Right lobe of liver (tissue), 6 donors: ENCODE measurements at regions not wholly inside any gene's neighbourhood (a gene's known extent, or its start where the extent isn't known, plus 50 kb on each side); places are given as distances from the start of the nearest gene placed in this dataset.

Source experiments
- ATAC-seq, 4 donors: fragments of 200-7000 bp; cut with Tn5 transposase; one replicate each; pipeline ENCODE4 v1.9.1; 2020; ENCODE audit warnings: mild to moderate bottlenecking in 4 of 4, moderate library complexity in 4 of 4
- DNase-seq, 3 donors: peaks; one replicate each; pipeline ENCODE4 v3.0.0-alpha.2; 2020
- H3K27ac ChIP-seq, 3 donors: fragments of 200-600 bp; one replicate each; pipeline ENCODE4 v1.8.0; 2022
- H3K27me3 ChIP-seq, 2 donors: fragments of 200-600 bp; one replicate each; pipeline ENCODE4 v1.8.0; 2022
- H3K36me3 ChIP-seq, 4 donors: fragments of 200-600 bp; sonication (generic) in 1 of 4; one replicate each; pipeline versions ENCODE4 v1.5.1 to v1.8.0; 2017 to 2022; ENCODE audit warnings: control low read depth in 1 of 4
- H3K4me1 ChIP-seq, 4 donors: fragments of 200-600 bp; sonication (generic) in 1 of 4; one replicate each; pipeline versions ENCODE4 v1.5.1 to v1.8.0; 2017 to 2022; ENCODE audit warnings: control low read depth in 1 of 4
- H3K4me3 ChIP-seq, 3 donors: fragments of 200-600 bp; one replicate each; pipeline ENCODE4 v1.8.0; 2022
- H3K9me3 ChIP-seq, 4 donors: fragments of 200-600 bp; sonication (generic) in 1 of 4; one replicate each; pipeline versions ENCODE4 v1.5.1 to v1.8.0; 2017 to 2022; ENCODE audit warnings: control low read depth in 1 of 4
- CTCF ChIP-seq, 4 donors: fragments of 200-600 bp in 3 of 4; fragments of 450-650 bp in 1 of 4; IDR thresholded peaks; one replicate each; pipeline versions ENCODE4 v1.5.1 to v1.8.0; 2016 to 2022; ENCODE audit warnings: antibody characterized with exemption in 4 of 4, mild to moderate bottlenecking in 2 of 4
- POLR2A ChIP-seq: fragments of 450-650 bp; IDR thresholded peaks from one replicate; pipeline ENCODE4 v1.6.1; 2017; ENCODE audit warnings: antibody characterized with exemption, mild to moderate bottlenecking
- WGBS: methylation state at CpG from one replicate; pipeline ENCODE4 v1.1.6; 2018; ENCODE audit warnings: low coverage, low lambda C conversion rate; ENCODE audit not compliant: insufficient coverage; ENCODE audit errors: missing lambda C conversion rate; 5-methylcytosine and 5-hydroxymethylcytosine counted together
- intact Hi-C, 2 donors: fragments of 100-400 bp; cut with DNase I; formaldehyde crosslinking; loops; one replicate each; pipeline versions ENCODE4 v1.11.2 to v1.14.1; 2022
- donor health status: DM: no; HTN: yes; CAD: no.
- donor health status: DM: no; HTN: no; CAD: no.
- donor health status: DM: no; HTN: no; CAD: no.
- donor health status: DM: no; HTN: yes; CAD: no.
- donor health status: DM: no; HTN: yes; CAD: no.

GRCh38 chr20:11108102-11108810 lies 434.5 kb upstream of the JAG1 start:
- Histone ChIP-seq H3K36me3 (no peaks in the 10 kb centered on the region), H3K4me1 (no peaks in the 10 kb centered on the region), H3K27me3 (no peaks in the 10 kb centered on the region), H3K4me3 (no peak overlapping the region), H3K27ac (no peak overlapping the region), H3K9me3 (no peaks in the 10 kb centered on the region)
- TF ChIP-seq CTCF (IDR thresholded peaks at IDR 0.05) (no peak), POLR2A (no peak)
- ATAC-seq (no peak), DNase-seq (no peak)
- 50% methylated on average over 4 of the region's 4 CpGs for WGBS
- intact Hi-C loops: no loop called here

DNA sequence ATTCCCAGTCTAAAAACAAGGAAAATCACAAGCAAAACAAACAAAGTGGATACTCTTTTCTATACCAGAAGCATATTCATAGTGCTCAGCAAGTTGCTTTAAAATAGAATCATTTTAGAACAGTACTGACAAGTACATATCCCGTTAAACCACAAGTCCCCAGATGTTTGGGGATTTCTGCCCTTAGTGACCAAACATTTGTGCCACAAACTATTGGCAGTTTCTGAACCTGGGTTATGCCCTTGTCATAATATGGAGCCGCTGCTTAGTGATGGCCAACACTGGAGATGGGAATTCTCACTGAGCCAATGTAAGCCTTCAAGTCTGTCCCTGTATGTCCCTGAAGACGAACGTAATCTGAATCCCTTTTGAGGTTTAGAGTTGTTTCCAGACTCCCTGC lies 436.7 kb upstream of the JAG1 start:
- H3K27ac ChIP-seq: no peak overlapping the region

GRCh38 chr20:11111191-11111590 lies 437.4 kb upstream of the JAG1 start:
- Histone ChIP-seq H3K27ac (no peak overlapping the region), H3K4me1 (no peaks in the 10 kb centered on the region), H3K9me3 (no peaks in the 10 kb centered on the region), H3K4me3 (no peak overlapping the region), H3K36me3 (no peaks in the 10 kb centered on the region), H3K27me3 (no peaks in the 10 kb centered on the region)
- ATAC-seq: no peak
- intact Hi-C loops: no loop called here
- DNase-seq: no peak
- TF ChIP-seq POLR2A: no peak
- no peak for TF ChIP-seq CTCF (IDR thresholded peaks at IDR 0.05)
- 42% methylated on average over 2 of the region's 2 CpGs for WGBS

More for the DNA sequence above, 436.7 kb upstream of the JAG1 start:
- 75% methylated on average over 4 of the region's 4 CpGs for WGBS
- H3K9me3 ChIP-seq: no peaks in the 10 kb centered on the region
- ATAC-seq (no peak), DNase-seq (no peak)
- H3K27me3 ChIP-seq: no peaks in the 10 kb centered on the region
- intact Hi-C loops: no loop called here
- H3K36me3 ChIP-seq: no peaks in the 10 kb centered on the region
- no peak overlapping the region for H3K4me3 ChIP-seq
- TF ChIP-seq POLR2A (no peak), CTCF (IDR thresholded peaks at IDR 0.05) (no peak)
- no peaks in the 10 kb centered on the region for H3K4me1 ChIP-seq

DNA sequence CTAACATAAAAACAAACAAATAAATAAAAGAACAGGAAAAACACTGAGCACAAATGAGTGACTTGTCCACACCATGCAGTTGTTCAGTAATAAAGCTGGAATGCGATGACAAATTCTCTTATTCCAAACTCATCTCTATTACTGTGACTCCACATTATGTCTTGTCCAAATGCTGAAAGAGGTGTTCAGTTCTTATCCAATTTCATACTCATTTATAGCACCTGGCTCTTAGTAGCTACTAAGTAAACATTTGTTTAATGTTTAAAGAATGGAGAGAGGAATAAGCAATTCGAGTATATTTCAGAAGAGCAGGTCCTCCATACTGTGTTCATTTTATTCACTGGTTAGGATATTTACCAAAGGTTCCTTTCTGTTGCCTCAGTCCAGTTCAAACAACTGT lies 439.0 kb upstream of the JAG1 start:
- ATAC-seq (no peak), DNase-seq (no peak)
- Histone ChIP-seq H3K4me3 (no peak overlapping the region), H3K27ac (no peak overlapping the region), H3K27me3 (no peaks in the 10 kb centered on the region), H3K36me3 (no peaks in the 10 kb centered on the region), H3K4me1 (no peaks in the 10 kb centered on the region), H3K9me3 (no peaks in the 10 kb centered on the region)
- 44% methylated on average over 2 of the region's 2 CpGs for WGBS
- TF ChIP-seq CTCF (IDR thresholded peaks at IDR 0.05) (no peak), POLR2A (no peak)
- intact Hi-C loops: no loop called here

DNA sequence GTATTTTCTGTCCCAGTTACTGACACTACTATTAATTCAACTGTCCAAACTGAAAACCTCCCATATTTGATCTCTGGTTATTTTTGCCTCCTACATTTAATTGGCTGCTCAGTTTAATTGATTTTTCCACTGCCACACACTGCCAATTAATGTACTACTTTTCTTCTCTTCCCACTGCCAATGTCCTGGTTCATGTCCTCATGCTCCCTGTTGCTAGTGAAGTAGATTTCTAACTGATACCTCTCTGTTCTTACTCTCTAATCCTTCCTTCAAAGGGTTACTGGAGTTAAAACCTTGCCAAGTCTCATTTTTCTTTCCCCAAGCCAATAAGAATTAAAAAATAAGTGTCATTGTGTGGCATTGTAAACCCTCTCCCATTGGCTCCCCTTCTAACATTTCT lies 440.6 kb upstream of the JAG1 start:
- Histone ChIP-seq H3K9me3 (no peaks in the 10 kb centered on the region), H3K27me3 (no peaks in the 10 kb centered on the region), H3K4me3 (no peak overlapping the region), H3K27ac (no peak overlapping the region), H3K4me1 (no peaks in the 10 kb centered on the region), H3K36me3 (no peaks in the 10 kb centered on the region)
- DNase-seq (no peak), ATAC-seq (no peak)
- intact Hi-C loops: no loop called here
- no peak for TF ChIP-seq POLR2A
- no peak for TF ChIP-seq CTCF (IDR thresholded peaks at IDR 0.05)
